Sciatic nerve (tissue), 2 donors: ENCODE measurements at regions not wholly inside any gene's neighbourhood (a gene's known extent, or its start where the extent isn't known, plus 50 kb on each side); places are given as distances from the start of the nearest gene placed in this dataset.

ENCODE experiments used
- ATAC-seq: fragments of 200-7000 bp; cut with Tn5 transposase; one replicate; pipeline ENCODE4 v1.9.1; 2020; ENCODE audit warnings: mild to moderate bottlenecking, moderate library complexity
- DNase-seq: peaks from one replicate; pipeline ENCODE4 v3.0.0-alpha.2; 2020; ENCODE audit warnings: low spot score
- intact Hi-C: fragments of 100-400 bp; cut with DNase I; formaldehyde crosslinking; loops from one replicate; pipeline ENCODE4 v1.14.2; 2022
- donor health status: DM: no; HTN: no; CAD: no.
- donor health status: DM: no; HTN: no; CAD: no.

DNA sequence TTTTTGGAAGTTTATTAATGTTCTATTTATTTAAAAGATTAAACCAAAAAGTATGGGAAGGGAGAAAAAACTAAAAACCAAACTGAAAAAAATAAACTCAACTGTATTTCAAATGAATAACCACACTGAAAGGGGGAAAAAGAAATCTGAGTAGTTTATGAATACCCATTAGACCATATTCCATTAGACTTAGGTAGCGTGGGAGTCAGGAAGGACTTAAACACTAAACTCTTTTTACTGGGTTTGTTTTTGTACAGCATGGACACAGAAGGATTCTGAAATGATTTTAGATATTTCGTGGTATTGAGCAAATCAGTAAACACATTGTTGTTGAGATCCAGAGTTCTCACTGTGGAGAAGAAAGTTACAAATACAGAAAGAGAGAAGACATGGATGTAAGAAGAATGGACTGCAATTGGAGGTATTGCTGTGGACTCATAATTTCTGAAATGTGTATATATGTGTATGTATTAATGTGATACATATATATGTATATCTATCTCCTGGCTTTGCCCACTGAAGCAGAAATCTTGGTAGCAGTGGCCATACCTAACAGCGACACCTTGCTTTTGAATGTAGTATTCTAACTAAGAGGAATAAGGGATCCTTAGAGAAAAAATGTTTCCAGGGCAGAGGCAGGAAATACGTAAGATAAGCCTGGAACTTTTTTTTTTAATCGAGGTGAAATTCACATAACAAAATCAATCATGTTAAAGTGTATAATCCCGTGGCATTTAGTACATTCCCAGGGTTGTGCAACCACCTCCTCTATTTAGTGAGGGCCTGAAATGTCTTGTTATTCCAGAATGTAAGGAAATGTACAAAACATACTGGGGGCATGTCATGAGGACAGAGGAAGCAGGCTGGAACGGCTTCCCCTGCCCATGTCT lies 228.8 kb downstream of the SMARCA2 start:
- intact Hi-C loops = no loop called here

GRCh38 chr9:2247340-2247739 lies 232.2 kb downstream of the SMARCA2 start:
- ATAC-seq (no peak), DNase-seq (no peak)
- intact Hi-C loops = no loop called here

More for the DNA sequence above, 228.8 kb downstream of the SMARCA2 start:
- no peak for ATAC-seq
- no peak for DNase-seq

GRCh38 chr9:2248768-2249265 lies 233.7 kb downstream of the SMARCA2 start:
- DNase-seq = no peak
- no peak for ATAC-seq
- intact Hi-C loops = no loop called here

DNA sequence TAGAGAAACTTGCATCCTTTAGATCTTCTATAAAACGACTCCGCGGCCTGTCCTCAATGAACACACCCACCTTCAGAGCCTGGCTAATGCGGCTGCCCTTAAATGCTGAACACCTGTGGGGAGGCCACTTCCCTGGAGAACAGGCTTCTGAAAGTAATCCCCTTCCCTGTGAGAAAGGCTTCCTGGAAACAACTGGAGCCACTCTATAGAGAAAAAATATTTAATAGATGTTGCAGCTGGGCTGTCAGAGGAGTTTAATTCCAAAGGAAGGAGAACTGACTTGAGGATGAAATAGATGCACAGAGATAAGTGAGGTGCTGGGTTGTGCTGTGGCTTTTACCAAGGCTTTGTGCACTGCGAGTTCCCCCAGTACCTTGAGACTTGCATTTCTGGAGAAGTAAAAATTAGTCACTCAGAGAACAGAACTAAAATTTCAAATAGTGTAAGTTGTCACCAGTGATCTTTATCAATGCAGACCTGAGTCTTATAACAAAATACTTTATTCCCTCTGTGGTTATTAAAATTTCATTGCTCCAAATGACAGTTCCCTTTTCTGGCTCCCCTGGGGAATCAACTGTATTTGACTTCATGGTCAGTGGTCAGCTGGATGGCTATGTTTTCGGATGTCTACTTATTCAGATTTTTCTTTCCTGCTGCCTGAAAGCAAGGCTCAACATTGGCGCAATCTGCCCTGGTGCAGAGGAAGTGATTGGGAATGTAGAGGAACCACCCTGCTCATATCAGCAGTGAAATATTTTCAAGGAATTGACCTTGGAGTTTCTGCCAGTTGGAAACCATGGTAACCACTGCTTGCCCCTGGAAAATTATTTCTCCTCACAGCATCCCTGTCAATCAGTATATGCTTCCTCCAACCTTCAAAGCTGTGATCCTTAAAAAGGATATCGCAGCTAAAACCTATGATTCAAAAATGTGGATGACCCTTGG lies 238.8 kb downstream of the SMARCA2 start:
- ATAC-seq (no peak), DNase-seq (no peak)
- intact Hi-C loops = no loop called here

- intact Hi-C loops = no loop called here
- ATAC-seq = no peak
- no peak for DNase-seq
Observed at GRCh38 chr9:2255128-2255527, 240.0 kb downstream of the SMARCA2 start.

DNA sequence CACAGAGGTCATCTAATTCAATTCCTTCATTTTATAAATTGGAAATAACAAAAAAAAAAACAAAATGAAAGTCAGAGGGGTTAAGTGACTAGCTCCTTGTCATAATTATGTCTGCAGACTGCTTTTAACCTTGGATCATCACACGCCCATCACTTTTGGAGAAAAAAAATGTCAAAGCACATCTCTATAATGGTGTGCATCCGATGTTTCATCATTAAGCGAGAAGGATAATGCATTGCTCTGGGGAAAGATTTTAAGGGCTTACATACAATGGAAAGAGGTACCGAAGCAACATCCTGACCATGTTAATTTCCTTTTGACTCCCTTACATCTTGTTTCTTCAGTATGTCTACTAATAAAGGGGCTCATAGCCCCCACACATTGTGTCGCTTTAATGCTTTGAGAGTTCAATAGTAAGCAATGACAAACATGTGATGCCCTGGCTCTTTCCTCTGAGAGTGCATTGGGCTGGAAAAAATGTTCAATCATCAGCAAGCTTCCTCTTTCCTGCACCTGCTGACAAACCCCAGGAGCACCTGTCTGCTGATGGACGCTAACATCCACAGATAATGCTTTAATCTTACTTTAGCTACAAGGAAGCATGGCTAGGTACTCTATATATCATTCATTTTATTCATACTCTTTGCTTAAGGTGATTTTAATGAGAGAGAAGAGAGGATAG lies 242.2 kb downstream of the SMARCA2 start:
- no peak for DNase-seq
- intact Hi-C loops = no loop called here

GRCh38 chr9:2260417-2261306 lies 245.5 kb downstream of the SMARCA2 start:
- DNase-seq = no peak
- no peak for ATAC-seq
- intact Hi-C loops = no loop called here

More for the DNA sequence above, 242.2 kb downstream of the SMARCA2 start:
- ATAC-seq = no peak

DNA sequence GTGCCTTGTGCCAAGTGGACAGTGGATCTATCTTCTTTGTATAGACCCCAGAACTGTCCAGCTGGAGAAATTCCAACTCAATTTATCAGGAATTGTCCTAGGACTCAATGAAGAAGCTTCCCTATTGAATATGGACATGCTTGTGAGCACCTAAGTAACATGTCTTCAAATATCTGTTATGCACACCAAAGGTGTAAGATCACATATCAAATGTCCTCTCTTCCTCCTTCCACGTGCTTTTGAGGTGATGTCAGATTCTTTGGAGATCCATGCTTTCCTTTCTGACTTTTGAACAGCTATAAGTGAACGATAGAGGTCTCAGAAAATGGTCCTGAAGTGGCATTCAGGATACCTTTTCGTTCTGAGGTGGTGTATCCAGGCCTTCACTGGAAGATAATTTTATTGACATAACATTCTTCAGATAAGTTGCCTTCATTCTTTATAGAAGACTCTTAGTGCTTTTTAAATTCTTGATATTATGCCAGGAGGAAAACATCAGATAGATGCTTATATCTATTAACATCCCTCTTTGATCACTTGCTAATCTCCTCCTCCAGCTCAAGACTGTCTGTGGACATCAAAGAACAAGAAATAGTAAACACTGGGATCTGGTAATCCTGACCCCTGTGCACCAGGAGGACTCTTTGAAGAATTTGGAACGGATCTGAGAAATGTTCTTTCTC lies 246.4 kb downstream of the SMARCA2 start:
- DNase-seq = no peak
- ATAC-seq = no peak
- intact Hi-C loops = no loop called here

DNA sequence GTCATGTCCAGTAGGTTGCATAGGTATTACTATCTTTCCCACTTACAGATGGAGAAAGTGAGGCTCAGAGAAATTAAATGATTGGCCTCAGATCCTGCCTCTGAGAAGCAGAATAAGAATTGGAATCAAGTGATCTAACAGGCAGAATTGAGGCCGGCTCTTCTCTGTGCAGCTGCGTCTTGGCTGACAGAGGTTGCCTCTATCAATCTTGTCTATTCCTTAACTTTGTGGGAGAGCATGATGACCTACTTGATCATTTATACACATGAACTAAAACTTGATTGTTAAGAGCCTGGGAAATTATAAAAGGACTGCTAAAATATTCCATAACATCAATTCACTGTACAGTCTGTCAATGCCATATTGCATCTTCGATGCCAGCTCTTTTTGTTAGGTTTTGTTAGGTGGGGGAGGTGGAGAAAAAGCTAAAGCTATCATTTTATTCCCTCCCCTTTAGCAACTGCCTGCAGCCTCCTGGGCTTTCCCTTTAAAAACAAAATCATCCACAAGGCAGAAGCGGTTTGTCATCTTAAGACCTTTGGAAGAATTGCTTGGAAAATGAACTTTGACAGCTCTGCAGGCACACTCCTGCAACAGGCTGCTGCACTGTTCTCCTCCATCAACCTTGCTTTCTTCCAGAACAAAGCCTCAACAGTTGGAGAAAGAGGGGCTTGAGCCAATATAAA lies 247.4 kb downstream of the SMARCA2 start:
- intact Hi-C loops = no loop called here
- peak; percentile 92 for ATAC-seq
- no peak for DNase-seq

- DNase-seq (no peak), ATAC-seq (peak; percentile 47)
- intact Hi-C loops = no loop called here
Observed at GRCh38 chr9:2263111-2263510, 248.0 kb downstream of the SMARCA2 start.

DNA sequence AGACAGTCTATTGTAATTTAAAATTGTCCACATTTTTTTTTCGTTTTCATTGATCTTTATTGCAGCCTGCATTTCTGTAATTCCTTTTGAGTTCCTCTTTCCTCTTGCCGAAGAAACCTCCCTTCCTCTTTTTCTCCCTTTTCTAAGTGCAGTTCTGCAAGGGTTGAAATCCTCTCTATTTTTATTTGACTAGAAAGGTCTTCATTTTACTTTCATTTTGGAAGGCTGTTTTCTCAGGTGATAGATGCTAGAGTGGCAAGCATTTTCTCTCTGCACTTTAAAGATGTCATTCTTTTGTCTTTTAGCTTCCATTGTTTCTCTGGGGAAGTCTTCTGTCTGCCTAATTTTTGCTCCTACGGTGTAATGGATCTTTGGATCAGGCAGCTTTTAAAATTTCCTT lies 248.5 kb downstream of the SMARCA2 start:
- intact Hi-C loops = no loop called here
- ATAC-seq (no peak), DNase-seq (no peak)

DNA sequence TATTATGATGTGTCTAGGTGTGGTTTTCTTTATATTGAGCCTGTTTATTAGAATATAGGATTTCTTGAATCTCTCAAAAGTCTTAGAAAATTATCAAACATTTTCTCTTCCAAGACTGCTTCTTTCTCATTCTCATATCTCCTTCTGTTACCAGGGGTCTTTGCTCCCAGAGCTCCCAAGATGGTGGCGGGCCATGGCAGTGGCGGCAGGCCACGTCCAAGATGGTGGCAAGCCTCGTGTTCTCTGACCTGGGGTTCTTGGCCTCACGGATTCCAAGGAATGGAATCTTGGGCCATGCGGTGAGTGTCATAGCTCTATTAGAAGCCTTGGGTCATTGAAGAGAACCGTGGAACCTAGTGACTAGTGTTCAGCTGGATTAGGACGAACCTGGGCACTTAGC lies 248.9 kb downstream of the SMARCA2 start:
- DNase-seq = no peak
- intact Hi-C loops = no loop called here
- no peak for ATAC-seq

DNA sequence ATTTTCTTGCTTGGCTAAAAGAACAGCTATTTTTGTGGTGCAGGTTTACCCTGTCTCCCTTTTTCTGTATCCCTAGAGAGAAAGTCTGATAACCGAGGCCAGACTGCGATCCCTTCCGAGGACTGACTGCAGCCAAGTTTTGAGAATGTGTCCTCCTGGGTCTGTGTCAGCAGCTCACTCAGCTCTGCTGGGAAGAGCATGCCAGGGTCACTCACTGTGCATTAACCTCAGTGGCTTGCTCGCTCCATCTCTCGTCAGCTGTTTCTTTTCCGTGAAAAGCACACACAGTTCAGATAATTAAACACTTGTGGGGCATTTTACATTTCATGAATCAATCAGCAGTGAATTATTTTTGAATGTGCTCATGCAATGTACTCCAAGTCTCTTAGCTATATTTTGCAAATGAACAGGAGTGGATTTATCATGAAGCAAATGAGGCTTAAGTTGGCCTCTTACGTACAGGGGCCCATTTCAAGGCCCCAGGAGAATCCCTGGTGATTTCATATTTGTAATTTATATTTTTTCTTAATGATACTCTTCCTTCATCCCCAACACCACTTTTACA lies 252.1 kb downstream of the SMARCA2 start:
- intact Hi-C loops = no loop called here
- DNase-seq = no peak
- ATAC-seq = no peak

- ATAC-seq (no peak), DNase-seq (no peak)
- intact Hi-C loops = no loop called here
Observed at GRCh38 chr9:2269778-2270177, 254.6 kb downstream of the SMARCA2 start.

DNA sequence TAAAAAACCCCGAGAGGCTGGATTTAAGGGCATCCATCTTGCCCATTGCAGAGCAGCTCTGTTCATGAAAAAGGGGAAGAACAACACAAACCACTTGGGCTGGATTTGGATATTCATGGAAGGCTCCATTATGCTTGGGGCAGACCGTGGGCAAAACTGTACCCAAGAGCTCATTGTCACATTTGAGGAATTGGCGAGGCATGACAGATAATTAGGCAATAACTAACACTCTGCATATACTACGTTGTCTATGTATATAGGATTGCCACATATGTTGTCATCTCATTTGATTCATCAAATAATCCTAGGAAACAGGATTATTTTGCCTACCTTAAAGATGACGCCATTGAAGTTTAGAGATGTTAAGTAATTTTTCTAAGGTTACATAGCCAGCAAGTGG lies 255.4 kb downstream of the SMARCA2 start:
- intact Hi-C loops = no loop called here
- ATAC-seq (no peak), DNase-seq (no peak)

DNA sequence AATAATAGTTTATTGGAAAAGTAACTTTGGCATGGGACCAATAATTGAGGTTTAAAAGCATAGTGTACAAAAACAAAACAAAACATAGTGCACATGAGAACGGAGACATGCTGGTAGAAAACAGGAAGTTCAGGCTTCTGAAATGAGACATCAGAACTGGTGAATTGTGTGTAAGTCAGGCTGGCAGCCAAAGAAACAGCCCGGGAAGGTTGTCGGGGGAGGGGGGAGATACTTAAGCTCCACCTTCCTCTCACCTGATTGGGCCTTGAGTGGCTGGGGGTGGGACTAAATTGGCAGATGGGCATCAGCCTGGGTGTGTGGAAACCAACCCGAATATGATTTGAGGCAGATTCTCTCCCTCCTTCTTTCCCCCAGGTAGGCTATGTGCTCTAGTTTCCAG lies 256.3 kb downstream of the SMARCA2 start:
- peak; percentile 44 for ATAC-seq
- intact Hi-C loops = no loop called here
- no peak for DNase-seq

DNA sequence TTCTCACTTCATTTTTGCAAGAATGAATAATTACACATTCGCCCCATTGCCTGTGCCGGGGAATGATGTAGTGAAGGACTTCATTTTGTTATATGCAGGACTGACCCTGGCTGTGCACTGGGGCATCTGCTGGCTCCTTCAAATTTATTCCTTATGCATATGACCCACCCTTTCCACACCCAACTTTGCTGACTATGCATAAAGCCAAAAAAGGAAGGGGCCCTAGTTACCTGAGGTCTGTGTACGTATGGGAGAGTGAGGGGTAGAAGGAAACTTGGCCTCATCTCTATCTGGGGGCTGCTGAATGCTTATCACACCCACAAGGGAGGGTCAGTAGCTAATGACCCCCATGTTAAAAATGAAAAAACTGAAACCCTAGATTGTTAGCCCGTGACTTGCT lies 259.6 kb downstream of the SMARCA2 start:
- no peak for ATAC-seq
- DNase-seq = no peak
- intact Hi-C loops = no loop called here
